CD4-positive, alpha-beta memory T cell (primary cell): ENCODE measurements at regions not wholly inside any gene's neighbourhood (a gene's known extent, or its start where the extent isn't known, plus 50 kb on each side); places are given as distances from the start of the nearest gene placed in this dataset.

Experiments used
- CTCF ChIA-PET: fragments of 350-600 bp; sonication (Branson Sonifier 250); formaldehyde crosslinking; loops from one replicate; lab custom pipeline; 2021; ENCODE audit warnings: inconsistent platforms; ENCODE audit not compliant: partially characterized antibody; lab: Charles Lee
- POLR2A ChIA-PET: fragments of 350-600 bp; sonication (Branson Sonifier 250); formaldehyde crosslinking; loops from one replicate; lab custom pipeline; 2021; ENCODE audit not compliant: partially characterized antibody; lab: Charles Lee
- DNase-seq, 5 donors: peaks; one replicate each; pipeline versions ENCODE4 v3.0.0 to v3.0.0-alpha.2; 2020 to 2022; ENCODE audit warnings: mixed read lengths in 1 of 5
- H3K27ac ChIP-seq: one replicate; pipeline ENCODE4 v1.7.0; 2013; ENCODE audit warnings: low read depth, low read length
- H3K27me3 ChIP-seq: 2 replicates; pipeline ENCODE4 v1.7.0; 2013; ENCODE audit warnings: mild to moderate bottlenecking, low read length, moderate library complexity; ENCODE audit not compliant: insufficient read depth
- H3K36me3 ChIP-seq: 2 replicates; pipeline ENCODE4 v1.7.0; 2013; ENCODE audit warnings: mild to moderate bottlenecking, low read length, moderate library complexity; ENCODE audit not compliant: insufficient read depth
- H3K4me1 ChIP-seq: 2 replicates; pipeline ENCODE4 v1.7.0; 2013; ENCODE audit warnings: mild to moderate bottlenecking, low read length, moderate library complexity; ENCODE audit not compliant: insufficient read depth
- H3K4me3 ChIP-seq, 2 donors: one replicate each; pipeline ENCODE4 v1.7.0; 2013; ENCODE audit warnings: low read length in 2 of 2, mild to moderate bottlenecking in 1 of 2
- H3K9me3 ChIP-seq, 2 donors: one replicate each; pipeline ENCODE4 v1.7.0; 2013; ENCODE audit warnings: low read length in 2 of 2, control low read depth in 1 of 2; ENCODE audit not compliant: control insufficient read depth in 1 of 2
- H3K27ac Mint-ChIP-seq, 7 donors: one replicate each; pipeline ENCODE4 v1.8.0; 2020 to 2021; ENCODE audit warnings: mixed read lengths in 7 of 7, mild to moderate bottlenecking in 6 of 7, inconsistent platforms in 3 of 7, moderate library complexity in 3 of 7
- H3K27me3 Mint-ChIP-seq, 2 donors: one replicate each; pipeline ENCODE4 v1.8.0; 2020 to 2021; ENCODE audit warnings: mixed read lengths in 2 of 2
- H3K36me3 Mint-ChIP-seq, 2 donors: one replicate each; pipeline ENCODE4 v1.8.0; 2020 to 2021; ENCODE audit warnings: mixed read lengths in 2 of 2, inconsistent platforms in 1 of 2, mild to moderate bottlenecking in 1 of 2
- H3K4me1 Mint-ChIP-seq, 4 donors: one replicate each; pipeline ENCODE4 v1.8.0; 2020 to 2021; ENCODE audit warnings: mixed read lengths in 4 of 4, mild to moderate bottlenecking in 1 of 4
- H3K4me3 Mint-ChIP-seq, 8 donors: one replicate each; pipeline ENCODE4 v1.8.0; 2020 to 2021; ENCODE audit warnings: mixed read lengths in 8 of 8, mild to moderate bottlenecking in 7 of 8, moderate library complexity in 6 of 8, inconsistent platforms in 3 of 8
- H3K9me3 Mint-ChIP-seq, 8 donors: one replicate each; pipeline ENCODE4 v1.8.0; 2020 to 2021; ENCODE audit warnings: mixed read lengths in 8 of 8, mild to moderate bottlenecking in 5 of 8, inconsistent platforms in 3 of 8, moderate library complexity in 1 of 8
- intact Hi-C: fragments of 100-400 bp; cut with micrococcal nuclease; formaldehyde crosslinking; loops from one replicate; pipeline ENCODE4 v1.15.1; 2023

- Mint-ChIP-seq H3K4me1 (no peaks in the 10 kb centered on the region), H3K27ac (no peak overlapping the region), H3K4me3 (no peak overlapping the region), H3K27me3 (peaks cover 8 to 29% of the 10 kb centered on the region in 2 donors), H3K36me3 (no peaks in the 10 kb centered on the region), H3K9me3 (peaks cover 0 to 7% (median 3%) of the 10 kb centered on the region in 8 donors)
- Histone ChIP-seq H3K4me3 (no peak overlapping the region), H3K4me1 (no peaks in the 10 kb centered on the region), H3K9me3 (no peaks in the 10 kb centered on the region), H3K27me3 (no peaks in the 10 kb centered on the region), H3K36me3 (no peaks in the 10 kb centered on the region), H3K27ac (no peak overlapping the region)
- ChIA-PET CTCF (interaction anchor here (1.4 kb wide), 1 partner anchor 11 kb away, joined by 3 read pairs; no protein-coding TSS in a partner anchor), POLR2A (no interaction called here)
- intact Hi-C loops = no loop called here
- no peak for DNase-seq
Measured at GRCh38 chr11:45423475-45424120, 137.5 kb upstream of the SYT13 start.

- no peaks in the 10 kb centered on the region for H3K36me3 ChIP-seq
- no peaks in the 10 kb centered on the region for H3K27me3 ChIP-seq
- DNase-seq = no peak
- ChIA-PET POLR2A (no interaction called here), CTCF (interaction anchor here (1.4 kb wide), 1 partner anchor 10 kb away, joined by 3 read pairs; no protein-coding TSS in a partner anchor)
- Mint-ChIP-seq H3K27me3 (peaks cover 8 to 33% of the 10 kb centered on the region in 2 donors), H3K27ac (no peak overlapping the region), H3K4me3 (no peak overlapping the region), H3K9me3 (peaks cover 0 to 13% (median 3%) of the 10 kb centered on the region in 8 donors), H3K4me1 (no peaks in the 10 kb centered on the region), H3K36me3 (no peaks in the 10 kb centered on the region)
- no peaks in the 10 kb centered on the region for H3K9me3 ChIP-seq
- H3K4me1 ChIP-seq = no peaks in the 10 kb centered on the region
- H3K4me3 ChIP-seq = no peak overlapping the region
- H3K27ac ChIP-seq = no peak overlapping the region
- intact Hi-C loops = no loop called here
Measured at GRCh38 chr11:45423036-45423435, 136.9 kb upstream of the SYT13 start.

GRCh38 chr11:45414088-45414487 is 127.9 kb upstream of the SYT13 start:
- intact Hi-C loops = no loop called here
- POLR2A ChIA-PET = no interaction called here
- Histone ChIP-seq H3K9me3 (no peaks in the 10 kb centered on the region), H3K27ac (no peak overlapping the region), H3K4me3 (no peak overlapping the region), H3K36me3 (no peaks in the 10 kb centered on the region), H3K4me1 (no peaks in the 10 kb centered on the region), H3K27me3 (no peaks in the 10 kb centered on the region)
- peaks cover 0 to 9% (median under 1%) of the 10 kb centered on the region in 8 donors for H3K9me3 Mint-ChIP-seq
- peaks cover 0 to 2% (median 0%) of the 10 kb centered on the region in 4 donors for H3K4me1 Mint-ChIP-seq
- H3K27ac Mint-ChIP-seq = no peak overlapping the region
- DNase-seq = no peak
- no peak overlapping the region for H3K4me3 Mint-ChIP-seq
- no peaks in the 10 kb centered on the region for H3K36me3 Mint-ChIP-seq
- CTCF ChIA-PET = no interaction called here
- H3K27me3 Mint-ChIP-seq = peaks cover 17 to 27% of the 10 kb centered on the region in 2 donors

- H3K36me3 Mint-ChIP-seq = no peaks in the 10 kb centered on the region
- ChIA-PET CTCF (interaction anchor here (0.6 to 0.9 kb wide), 3 partner anchors 10 to 1190 kb away, joined by 3 to 4 read pairs (median 3); no protein-coding TSS in a partner anchor), POLR2A (no interaction called here)
- Histone ChIP-seq H3K9me3 (no peaks in the 10 kb centered on the region), H3K36me3 (no peaks in the 10 kb centered on the region), H3K27ac (no peak overlapping the region), H3K4me3 (no peak overlapping the region), H3K4me1 (no peaks in the 10 kb centered on the region), H3K27me3 (no peaks in the 10 kb centered on the region)
- peaks cover 20 to 25% of the 10 kb centered on the region in 2 donors for H3K27me3 Mint-ChIP-seq
- H3K9me3 Mint-ChIP-seq = peaks cover 0 to 3% (median under 1%) of the 10 kb centered on the region in 8 donors
- no peak overlapping the region for H3K27ac Mint-ChIP-seq
- DNase-seq = no peak
- intact Hi-C loops = no loop called here
- H3K4me3 Mint-ChIP-seq = no peak overlapping the region
- H3K4me1 Mint-ChIP-seq = peaks cover 0 to 2% (median 0%) of the 10 kb centered on the region in 4 donors
Measured at GRCh38 chr11:45413156-45413858, 127.2 kb upstream of the SYT13 start.

GRCh38 chr11:45412521-45412920 is 126.4 kb upstream of the SYT13 start:
- POLR2A ChIA-PET = no interaction called here
- H3K4me1 Mint-ChIP-seq = peaks cover 0 to 2% (median 0%) of the 10 kb centered on the region in 4 donors
- intact Hi-C loops = no loop called here
- H3K4me1 ChIP-seq = no peaks in the 10 kb centered on the region
- no peaks in the 10 kb centered on the region for H3K9me3 ChIP-seq
- no peak overlapping the region for H3K27ac ChIP-seq
- peak overlapping the region in 1 of 7 donors; percentile 54 for H3K27ac Mint-ChIP-seq
- no peak for DNase-seq
- no peaks in the 10 kb centered on the region for H3K36me3 Mint-ChIP-seq
- CTCF ChIA-PET = interaction anchor here (0.9 kb wide), 1 partner anchor 11 kb away, joined by 3 read pairs; no protein-coding TSS in a partner anchor
- no peak overlapping the region for H3K4me3 ChIP-seq
- H3K27me3 ChIP-seq = no peaks in the 10 kb centered on the region
- H3K9me3 Mint-ChIP-seq = no peaks in the 10 kb centered on the region
- H3K36me3 ChIP-seq = no peaks in the 10 kb centered on the region
- H3K4me3 Mint-ChIP-seq = no peak overlapping the region
- H3K27me3 Mint-ChIP-seq = peaks cover 21 to 29% of the 10 kb centered on the region in 2 donors

GRCh38 chr11:45412051-45412471 is 125.9 kb upstream of the SYT13 start:
- ChIA-PET POLR2A (no interaction called here), CTCF (interaction anchor here (0.9 kb wide), 1 partner anchor 12 kb away, joined by 3 read pairs; no protein-coding TSS in a partner anchor)
- H3K9me3 ChIP-seq = no peaks in the 10 kb centered on the region
- H3K27me3 ChIP-seq = no peaks in the 10 kb centered on the region
- no peaks in the 10 kb centered on the region for H3K4me1 ChIP-seq
- Mint-ChIP-seq H3K9me3 (no peaks in the 10 kb centered on the region), H3K27me3 (peaks cover 22 to 30% of the 10 kb centered on the region in 2 donors), H3K36me3 (no peaks in the 10 kb centered on the region), H3K4me3 (no peak overlapping the region), H3K27ac (no peak overlapping the region), H3K4me1 (peaks cover 0 to 2% (median 0%) of the 10 kb centered on the region in 4 donors)
- H3K27ac ChIP-seq = no peak overlapping the region
- DNase-seq = no peak
- no peaks in the 10 kb centered on the region for H3K36me3 ChIP-seq
- H3K4me3 ChIP-seq = no peak overlapping the region
- intact Hi-C loops = no loop called here

GRCh38 chr11:45411228-45411946 is 125.2 kb upstream of the SYT13 start:
- H3K27me3 ChIP-seq = no peaks in the 10 kb centered on the region
- no peaks in the 10 kb centered on the region for H3K36me3 Mint-ChIP-seq
- peaks cover 22 to 30% of the 10 kb centered on the region in 2 donors for H3K27me3 Mint-ChIP-seq
- ChIA-PET CTCF (no interaction called here), POLR2A (no interaction called here)
- peaks cover 0 to 2% (median 0%) of the 10 kb centered on the region in 4 donors for H3K4me1 Mint-ChIP-seq
- H3K9me3 ChIP-seq = no peaks in the 10 kb centered on the region
- no peak for DNase-seq
- no peak overlapping the region for H3K4me3 Mint-ChIP-seq
- H3K4me1 ChIP-seq = no peaks in the 10 kb centered on the region
- H3K9me3 Mint-ChIP-seq = no peaks in the 10 kb centered on the region
- no peaks in the 10 kb centered on the region for H3K36me3 ChIP-seq
- intact Hi-C loops = no loop called here
- H3K27ac Mint-ChIP-seq = peak overlapping the region in 1 of 7 donors; percentile 26
- no peak overlapping the region for H3K4me3 ChIP-seq
- H3K27ac ChIP-seq = no peak overlapping the region
